ENCODE measurements at regions not wholly inside any gene's neighbourhood (a gene's known extent, or its start where the extent isn't known, plus 50 kb on each side); places are given as distances from the start of the nearest gene placed in this dataset.

DNA sequence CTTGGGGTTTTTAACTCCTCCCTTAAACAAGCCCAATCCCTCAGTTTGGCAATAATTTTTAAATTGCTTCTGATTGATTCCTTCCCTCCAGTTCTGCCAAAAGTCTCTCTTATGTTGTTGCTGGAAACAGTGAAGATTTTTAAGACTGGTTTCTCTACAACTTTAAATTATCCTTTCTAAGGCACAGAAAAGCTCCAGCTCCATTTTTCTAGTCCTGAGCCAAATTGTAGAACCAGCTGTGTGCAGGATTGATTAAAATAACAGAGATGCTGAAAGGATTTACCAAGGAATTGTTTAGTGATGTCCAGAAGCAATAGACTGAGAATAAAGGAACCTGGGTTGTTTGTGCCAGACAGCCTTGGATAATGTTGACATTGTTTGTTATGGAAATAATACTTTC lies 111.3 kb downstream of the NUDT12 start:
- TF ChIP-seq POLR2AphosphoS5 (IDR thresholded peaks at IDR 0.05; ENCODE audit: low read depth, low read length) (no peak), POU2F2 (IDR thresholded peaks at IDR 0.05; ENCODE audit: low read depth, low read length) (no peak), POLR2A (IDR thresholded peaks at IDR 0.05; ENCODE audit: low read depth, low read length) (no peak)
